ENCODE measurements at regions not wholly inside any gene's neighbourhood (a gene's known extent, or its start where the extent isn't known, plus 50 kb on each side); places are given as distances from the start of the nearest gene placed in this dataset.

DNA sequence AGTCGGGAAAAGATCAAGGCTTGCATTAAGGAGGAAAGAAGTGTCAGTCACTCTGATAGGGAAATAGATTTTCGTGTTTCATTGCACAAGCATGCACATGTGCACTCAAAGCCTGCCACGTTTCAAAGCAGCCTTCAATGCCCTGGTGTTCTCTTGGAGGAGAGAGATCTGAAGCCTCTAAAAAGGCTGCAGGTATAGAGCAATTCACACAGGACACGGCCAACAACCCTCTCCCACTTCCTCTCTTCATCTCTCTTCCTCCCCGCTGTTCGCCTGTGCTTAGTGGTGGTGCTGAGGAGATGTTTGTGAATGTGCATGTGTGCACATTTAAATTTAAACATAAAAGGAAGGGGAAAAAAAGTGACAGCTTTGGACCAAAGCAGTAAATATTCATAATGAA, 117.7 kb downstream of the NUF2 start:
- Histone ChIP-seq H3K27ac (ENCODE audit: insufficient read depth, low read depth, low read length) (no peak overlapping the region), H3K27me3 (ENCODE audit: control insufficient read depth in 2 of 2, insufficient read depth in 2 of 2, low read length in 2 of 2) (no peaks in the 10 kb centered on the region), H3K9me1 (replicated peaks; ENCODE audit: control insufficient read depth, extremely low read depth, insufficient read depth, low read length) (no peaks in the 10 kb centered on the region), H3K4me2 (ENCODE audit: insufficient read depth, low read length) (no peak overlapping the region), H2AFZ (ENCODE audit: low read depth, low read length) (no peak overlapping the region), H3K4me3 (replicated peaks in 1 of 3; ENCODE audit: insufficient read depth in 1 of 3, low read depth in 1 of 3, low read length in 3 of 3) (no peak overlapping the region), H3K9me3 (replicated peaks; ENCODE audit: control insufficient read depth, insufficient read depth, low read length) (no peaks in the 10 kb centered on the region), H3K4me1 (ENCODE audit: control insufficient read depth, extremely low read depth, insufficient read depth, low read length) (no peaks in the 10 kb centered on the region), H3K9ac (replicated peaks; ENCODE audit: extremely low read depth, insufficient read depth, low read length) (no peak overlapping the region), H3K36me3 (ENCODE audit: control insufficient read depth in 2 of 2, extremely low read depth in 1 of 2, insufficient read depth in 2 of 2, low read length in 2 of 2) (no peaks in the 10 kb centered on the region), H3K79me2 (ENCODE audit: control insufficient read depth, insufficient read depth, low read length) (no peaks in the 10 kb centered on the region), H4K20me1 (replicated peaks; ENCODE audit: control insufficient read depth, extremely low read depth, insufficient read depth, low read length) (no peaks in the 10 kb centered on the region)
- DNase-seq (ENCODE audit: low read depth, low spot score) = no peak
- no peak for FAIRE-seq
- TF ChIP-seq, protein P1, sequence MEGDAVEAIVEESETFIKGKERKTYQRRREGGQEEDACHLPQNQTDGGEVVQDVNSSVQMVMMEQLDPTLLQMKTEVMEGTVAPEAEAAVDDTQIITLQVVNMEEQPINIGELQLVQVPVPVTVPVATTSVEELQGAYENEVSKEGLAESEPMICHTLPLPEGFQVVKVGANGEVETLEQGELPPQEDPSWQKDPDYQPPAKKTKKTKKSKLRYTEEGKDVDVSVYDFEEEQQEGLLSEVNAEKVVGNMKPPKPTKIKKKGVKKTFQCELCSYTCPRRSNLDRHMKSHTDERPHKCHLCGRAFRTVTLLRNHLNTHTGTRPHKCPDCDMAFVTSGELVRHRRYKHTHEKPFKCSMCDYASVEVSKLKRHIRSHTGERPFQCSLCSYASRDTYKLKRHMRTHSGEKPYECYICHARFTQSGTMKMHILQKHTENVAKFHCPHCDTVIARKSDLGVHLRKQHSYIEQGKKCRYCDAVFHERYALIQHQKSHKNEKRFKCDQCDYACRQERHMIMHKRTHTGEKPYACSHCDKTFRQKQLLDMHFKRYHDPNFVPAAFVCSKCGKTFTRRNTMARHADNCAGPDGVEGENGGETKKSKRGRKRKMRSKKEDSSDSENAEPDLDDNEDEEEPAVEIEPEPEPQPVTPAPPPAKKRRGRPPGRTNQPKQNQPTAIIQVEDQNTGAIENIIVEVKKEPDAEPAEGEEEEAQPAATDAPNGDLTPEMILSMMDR (IDR thresholded peaks at IDR 0.05; ENCODE audit: extremely low read depth in 1 of 2, insufficient read depth in 1 of 2, low read depth in 1 of 2, low read length in 2 of 2) = no peak
- TF ChIP-seq FOS (IDR thresholded peaks at IDR 0.05; ENCODE audit: borderline replicate concordance, insufficient read depth, low read length) = no peak
- TF ChIP-seq MYC (IDR thresholded peaks at IDR 0.05; ENCODE audit: low read depth, low read length) = no peak
- TF ChIP-seq, protein P2, sequence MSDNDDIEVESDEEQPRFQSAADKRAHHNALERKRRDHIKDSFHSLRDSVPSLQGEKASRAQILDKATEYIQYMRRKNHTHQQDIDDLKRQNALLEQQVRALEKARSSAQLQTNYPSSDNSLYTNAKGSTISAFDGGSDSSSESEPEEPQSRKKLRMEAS (IDR thresholded peaks at IDR 0.05; ENCODE audit: insufficient read depth, insufficient read length) = no peak
- no peak for TF ChIP-seq POLR2AphosphoS5 (IDR thresholded peaks at IDR 0.05; ENCODE audit: insufficient read depth, low read depth, low read length)
- no peak for TF ChIP-seq EZH2 (IDR thresholded peaks at IDR 0.05; ENCODE audit: borderline replicate concordance, low read depth, low read length, severe bottlenecking)
- TF ChIP-seq GATA2 (IDR thresholded peaks at IDR 0.05; ENCODE audit: insufficient read depth, insufficient read length, low read depth, low read length) = no peak
- TF ChIP-seq POLR2A (IDR thresholded peaks at IDR 0.05; ENCODE audit: low read depth, low read length) = no peak
- no peak for TF ChIP-seq JUN (IDR thresholded peaks at IDR 0.05; ENCODE audit: borderline replicate concordance, insufficient read depth, insufficient read length, low read depth)
- no TSS peak for BruUV-seq (replicated peaks)
- dilution Hi-C loops (cut with MboI; ENCODE audit: extremely low pct_ligation_motif_present, low sequenced_read_pairs) (no loop called here), intact Hi-C loops (cut with micrococcal nuclease) (no loop called here)
- ChIA-PET POLR2A (no interaction called here), CTCF (no interaction called here)
